ENCODE measurements at regions not wholly inside any gene's neighbourhood (a gene's known extent, or its start where the extent isn't known, plus 50 kb on each side); places are given as distances from the start of the nearest gene placed in this dataset.

DNA sequence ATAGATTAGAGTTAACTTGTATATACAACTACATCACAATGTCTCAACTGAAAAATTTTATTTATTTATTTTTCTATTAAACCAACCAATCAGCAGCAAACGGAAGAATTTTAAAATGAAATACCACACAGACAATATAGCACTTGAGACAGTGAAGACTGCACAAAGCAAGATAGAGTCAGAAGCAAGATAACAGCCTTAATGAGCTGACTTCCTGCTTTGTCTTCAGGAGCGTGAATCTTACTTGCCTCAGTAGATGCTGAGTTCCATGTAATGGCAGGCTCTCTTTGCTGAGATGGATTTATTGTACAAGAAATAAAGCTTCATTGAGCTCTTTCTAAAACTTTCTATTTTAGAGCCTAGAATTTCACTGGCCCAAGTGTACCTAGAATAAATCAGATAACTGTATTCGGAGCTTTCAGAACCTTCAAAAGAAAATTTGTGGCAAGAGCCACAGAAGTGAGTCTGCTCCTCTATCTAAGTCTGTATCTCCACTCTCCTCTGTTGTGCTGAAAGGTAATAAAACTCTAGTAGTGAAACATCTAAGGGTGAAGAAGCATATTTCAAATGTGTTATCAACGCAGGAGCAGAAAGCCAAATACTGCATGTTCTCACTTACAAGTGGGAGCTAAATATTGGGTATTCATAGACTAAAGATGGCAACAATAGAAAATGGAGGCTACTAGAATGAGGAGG lies 83.3 kb upstream of the ANKRD55 start (continued):
- TF ChIP-seq ZBTB42 (CRISPR knock-in tag; IDR thresholded peaks at IDR 0.05): no peak
- no peak for TF ChIP-seq ZNF709 (CRISPR knock-in tag; IDR thresholded peaks at IDR 0.05)
- no peak for TF ChIP-seq FLYWCH1 (CRISPR knock-in tag; IDR thresholded peaks at IDR 0.05)
- TF ChIP-seq FOSL1 (CRISPR knock-in tag; IDR thresholded peaks at IDR 0.05; ENCODE audit: borderline replicate concordance): no peak
- TF ChIP-seq, protein P1, sequence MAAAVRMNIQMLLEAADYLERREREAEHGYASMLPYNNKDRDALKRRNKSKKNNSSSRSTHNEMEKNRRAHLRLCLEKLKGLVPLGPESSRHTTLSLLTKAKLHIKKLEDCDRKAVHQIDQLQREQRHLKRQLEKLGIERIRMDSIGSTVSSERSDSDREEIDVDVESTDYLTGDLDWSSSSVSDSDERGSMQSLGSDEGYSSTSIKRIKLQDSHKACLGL (CRISPR knock-in tag; IDR thresholded peaks at IDR 0.05): no peak
- TF ChIP-seq, protein P2, sequence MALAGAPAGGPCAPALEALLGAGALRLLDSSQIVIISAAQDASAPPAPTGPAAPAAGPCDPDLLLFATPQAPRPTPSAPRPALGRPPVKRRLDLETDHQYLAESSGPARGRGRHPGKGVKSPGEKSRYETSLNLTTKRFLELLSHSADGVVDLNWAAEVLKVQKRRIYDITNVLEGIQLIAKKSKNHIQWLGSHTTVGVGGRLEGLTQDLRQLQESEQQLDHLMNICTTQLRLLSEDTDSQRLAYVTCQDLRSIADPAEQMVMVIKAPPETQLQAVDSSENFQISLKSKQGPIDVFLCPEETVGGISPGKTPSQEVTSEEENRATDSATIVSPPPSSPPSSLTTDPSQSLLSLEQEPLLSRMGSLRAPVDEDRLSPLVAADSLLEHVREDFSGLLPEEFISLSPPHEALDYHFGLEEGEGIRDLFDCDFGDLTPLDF (CRISPR knock-in tag; IDR thresholded peaks at IDR 0.05): no peak
- TF ChIP-seq ZFP36L2 (CRISPR knock-in tag; IDR thresholded peaks at IDR 0.05): no peak
- no peak for TF ChIP-seq MEIS1 (CRISPR knock-in tag; IDR thresholded peaks at IDR 0.05; ENCODE audit: borderline replicate concordance)
- no peak for TF ChIP-seq SSRP1 (CRISPR knock-in tag; IDR thresholded peaks at IDR 0.05)
- no peak for TF ChIP-seq ARHGAP35 (CRISPR knock-in tag; IDR thresholded peaks at IDR 0.05; ENCODE audit: borderline replicate concordance)
- no peak for TF ChIP-seq PTBP1 (IDR thresholded peaks at IDR 0.05; ENCODE audit: low read depth, low read length, poor library complexity, severe bottlenecking)

DNA sequence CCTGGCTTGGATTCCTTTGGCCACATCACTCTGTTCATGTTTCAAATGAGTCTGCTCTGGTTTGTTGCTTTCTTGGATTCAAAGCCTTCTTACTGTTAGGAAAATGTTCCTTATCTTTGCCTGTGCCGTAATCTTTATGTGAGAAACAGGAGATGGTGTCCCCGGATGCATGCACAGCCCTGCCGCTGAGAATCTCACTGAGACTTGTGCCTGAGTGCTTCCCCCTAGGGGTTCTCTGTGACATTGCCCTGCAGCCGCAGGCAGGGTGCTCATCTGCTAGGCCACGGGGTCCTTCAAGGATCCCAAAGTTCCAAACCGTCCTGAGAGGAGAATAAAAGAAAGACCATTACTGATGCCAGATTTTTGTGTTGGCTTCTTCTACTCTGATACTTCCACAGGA lies 81.4 kb upstream of the ANKRD55 start:
- Histone ChIP-seq H3K36me3 (replicated peaks in 1 of 2; ENCODE audit: control insufficient read depth in 1 of 2, insufficient read depth in 2 of 2, low read length in 2 of 2) (no peaks in the 10 kb centered on the region), H3K79me2 (ENCODE audit: insufficient read depth, low read length) (no peaks in the 10 kb centered on the region), H3K9me3 (ENCODE audit: low read length) (no peaks in the 10 kb centered on the region), H3K4me3 (replicated peaks in 1 of 3; ENCODE audit: insufficient read depth in 1 of 3, low read depth in 2 of 3, low read length in 3 of 3) (no peak overlapping the region), H3K27ac (ENCODE audit: extremely low read length, insufficient read depth, low read length) (no peak overlapping the region), H3K4me1 (ENCODE audit: insufficient read depth, low read length) (peaks cover 40% of the 10 kb centered on the region), H2AFZ (ENCODE audit: low read length) (no peak overlapping the region), H3K27me3 (ENCODE audit: control insufficient read depth in 1 of 2, insufficient read depth in 2 of 2, low read length in 2 of 2) (no peaks in the 10 kb centered on the region), H3K9ac (ENCODE audit: insufficient read depth, low read depth, low read length) (no peak overlapping the region), H4K20me1 (ENCODE audit: insufficient read depth, low read length) (no peaks in the 10 kb centered on the region), H3K4me2 (ENCODE audit: low read depth, low read length) (no peak overlapping the region)
- intact Hi-C loops (cut with micrococcal nuclease; ENCODE audit: unreplicated experiment): loop anchor here (1.0 kb wide), 1 partner anchor 44 kb away; no protein-coding TSS in a partner anchor
- in situ Hi-C loops (cut with HindIII; ENCODE audit: extremely low pct_ligation_motif_present, low pct_unique_long_range_greater_than_20kb): no loop called here
- DNase-seq (ENCODE audit: low spot score): peak; percentile 21
- ATAC-seq: peak; percentile 89
- no TSS peak for BruUV-seq (replicated peaks)
- ChIA-PET POLR2A (no interaction called here), CTCF (ENCODE audit: low intra/inter-chr PET ratio, low total read pairs) (no interaction called here)
- 61% methylated on average over 6 of the region's 6 CpGs for WGBS (ENCODE audit: low lambda C conversion rate)
- FAIRE-seq: peak; percentile 32
- TF ChIP-seq, protein P3, sequence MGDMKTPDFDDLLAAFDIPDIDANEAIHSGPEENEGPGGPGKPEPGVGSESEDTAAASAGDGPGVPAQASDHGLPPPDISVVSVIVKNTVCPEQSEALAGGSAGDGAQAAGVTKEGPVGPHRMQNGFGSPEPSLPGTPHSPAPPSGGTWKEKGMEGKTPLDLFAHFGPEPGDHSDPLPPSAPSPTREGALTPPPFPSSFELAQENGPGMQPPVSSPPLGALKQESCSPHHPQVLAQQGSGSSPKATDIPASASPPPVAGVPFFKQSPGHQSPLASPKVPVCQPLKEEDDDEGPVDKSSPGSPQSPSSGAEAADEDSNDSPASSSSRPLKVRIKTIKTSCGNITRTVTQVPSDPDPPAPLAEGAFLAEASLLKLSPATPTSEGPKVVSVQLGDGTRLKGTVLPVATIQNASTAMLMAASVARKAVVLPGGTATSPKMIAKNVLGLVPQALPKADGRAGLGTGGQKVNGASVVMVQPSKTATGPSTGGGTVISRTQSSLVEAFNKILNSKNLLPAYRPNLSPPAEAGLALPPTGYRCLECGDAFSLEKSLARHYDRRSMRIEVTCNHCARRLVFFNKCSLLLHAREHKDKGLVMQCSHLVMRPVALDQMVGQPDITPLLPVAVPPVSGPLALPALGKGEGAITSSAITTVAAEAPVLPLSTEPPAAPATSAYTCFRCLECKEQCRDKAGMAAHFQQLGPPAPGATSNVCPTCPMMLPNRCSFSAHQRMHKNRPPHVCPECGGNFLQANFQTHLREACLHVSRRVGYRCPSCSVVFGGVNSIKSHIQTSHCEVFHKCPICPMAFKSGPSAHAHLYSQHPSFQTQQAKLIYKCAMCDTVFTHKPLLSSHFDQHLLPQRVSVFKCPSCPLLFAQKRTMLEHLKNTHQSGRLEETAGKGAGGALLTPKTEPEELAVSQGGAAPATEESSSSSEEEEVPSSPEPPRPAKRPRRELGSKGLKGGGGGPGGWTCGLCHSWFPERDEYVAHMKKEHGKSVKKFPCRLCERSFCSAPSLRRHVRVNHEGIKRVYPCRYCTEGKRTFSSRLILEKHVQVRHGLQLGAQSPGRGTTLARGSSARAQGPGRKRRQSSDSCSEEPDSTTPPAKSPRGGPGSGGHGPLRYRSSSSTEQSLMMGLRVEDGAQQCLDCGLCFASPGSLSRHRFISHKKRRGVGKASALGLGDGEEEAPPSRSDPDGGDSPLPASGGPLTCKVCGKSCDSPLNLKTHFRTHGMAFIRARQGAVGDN (CRISPR knock-in tag; IDR thresholded peaks at IDR 0.05): peak; percentile 17; the same call in 1 of the 2 replicates
- TF ChIP-seq ZNF607 (CRISPR knock-in tag; IDR thresholded peaks at IDR 0.05; ENCODE audit: borderline replicate concordance) (no peak), FOSL2 (CRISPR knock-in tag; IDR thresholded peaks at IDR 0.05) (0 out of 2 replicates have a peak, but pooled peaks have one; percentile 11)

Measured in HepG2 (cell line).